ENCODE measurements at regions not wholly inside any gene's neighbourhood (a gene's known extent, or its start where the extent isn't known, plus 50 kb on each side); places are given as distances from the start of the nearest gene placed in this dataset.
A peak's percentile ranks its signal among the peaks of the same experiment; 100 is the strongest.
"Not testable (repeated sequence)": the region's sequence is repeated elsewhere in the genome, so short reads cannot be mapped to it uniquely, and the experiment has no call there.

DNA sequence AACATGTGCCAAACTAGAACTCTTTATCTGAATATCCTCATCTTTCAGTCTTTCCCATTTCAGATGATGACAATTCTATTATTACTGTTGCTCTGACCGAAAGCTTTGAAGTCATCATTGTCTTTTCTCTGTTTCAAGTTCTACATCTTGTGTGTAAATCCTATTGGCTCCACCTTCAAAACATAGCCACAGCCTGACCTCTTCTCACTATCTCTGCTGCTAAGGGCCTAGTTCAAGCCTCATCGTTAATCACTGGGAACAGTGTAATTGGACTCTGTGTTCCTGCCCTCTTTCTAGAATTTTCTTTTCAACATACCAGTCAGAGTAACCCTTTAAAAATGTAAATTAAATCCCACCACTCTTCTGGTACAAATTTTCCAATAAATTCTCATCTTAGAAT is 105.1 kb downstream of the OXSM start:
- DNase-seq: no peak

GRCh38 chr3:25895443-25895842 is 105.6 kb downstream of the OXSM start:
- DNase-seq: no peak

GRCh38 chr3:25897019-25897418 is 107.1 kb downstream of the OXSM start:
- DNase-seq: no peak

GRCh38 chr3:25899352-25900101 is 109.6 kb downstream of the OXSM start:
- DNase-seq: no peak

GRCh38 chr3:25900161-25900560 is 110.3 kb downstream of the OXSM start:
- DNase-seq: no peak

DNA sequence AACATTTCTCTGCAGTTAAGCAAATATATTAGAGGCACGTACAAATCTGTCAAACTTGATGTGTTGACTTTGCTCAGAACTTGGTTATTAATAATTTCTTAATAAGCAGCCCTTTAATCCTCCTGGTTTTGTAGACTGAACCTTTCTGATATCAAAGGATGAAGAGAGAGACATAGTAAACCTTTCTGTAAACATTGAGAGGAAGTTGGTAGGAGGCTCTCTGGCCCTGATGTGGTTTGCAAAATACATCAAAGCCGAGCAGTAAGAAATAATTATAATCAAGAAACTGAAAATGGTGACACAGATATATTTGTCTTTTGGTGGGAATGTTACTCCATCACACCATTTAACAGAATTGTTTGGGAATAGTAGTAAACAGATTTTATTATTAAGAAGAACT is 111.9 kb downstream of the OXSM start:
- DNase-seq: no peak

DNA sequence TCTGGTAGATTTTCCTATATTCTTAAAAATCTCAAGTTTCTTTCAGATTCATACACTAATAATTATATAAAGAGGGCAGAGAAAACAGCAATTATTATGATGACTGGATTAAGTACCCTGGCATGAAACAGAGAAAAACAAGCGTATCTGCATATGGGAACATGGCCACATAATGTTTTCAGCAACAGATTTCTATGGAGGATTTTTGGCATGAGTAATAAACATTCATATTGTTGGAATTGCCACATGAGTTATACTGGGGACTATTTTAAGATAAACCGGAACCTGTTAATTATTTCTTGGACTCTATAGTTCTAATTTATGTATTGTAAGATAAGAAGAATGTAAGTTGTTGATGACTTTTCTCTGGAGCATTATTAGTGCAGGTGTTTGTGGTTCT is 112.7 kb downstream of the OXSM start:
- DNase-seq: no peak

- peak in 3 of 58 donors; percentile 0 to 16 (median 4) for DNase-seq
These were observed 113.7 kb downstream of the OXSM start for GRCh38 chr3:25903371-25904129.

GRCh38 chr3:25904206-25904605 is 114.3 kb downstream of the OXSM start:
- DNase-seq: peak in 8 of 58 donors; percentile 1 to 27 (median 12)

DNA sequence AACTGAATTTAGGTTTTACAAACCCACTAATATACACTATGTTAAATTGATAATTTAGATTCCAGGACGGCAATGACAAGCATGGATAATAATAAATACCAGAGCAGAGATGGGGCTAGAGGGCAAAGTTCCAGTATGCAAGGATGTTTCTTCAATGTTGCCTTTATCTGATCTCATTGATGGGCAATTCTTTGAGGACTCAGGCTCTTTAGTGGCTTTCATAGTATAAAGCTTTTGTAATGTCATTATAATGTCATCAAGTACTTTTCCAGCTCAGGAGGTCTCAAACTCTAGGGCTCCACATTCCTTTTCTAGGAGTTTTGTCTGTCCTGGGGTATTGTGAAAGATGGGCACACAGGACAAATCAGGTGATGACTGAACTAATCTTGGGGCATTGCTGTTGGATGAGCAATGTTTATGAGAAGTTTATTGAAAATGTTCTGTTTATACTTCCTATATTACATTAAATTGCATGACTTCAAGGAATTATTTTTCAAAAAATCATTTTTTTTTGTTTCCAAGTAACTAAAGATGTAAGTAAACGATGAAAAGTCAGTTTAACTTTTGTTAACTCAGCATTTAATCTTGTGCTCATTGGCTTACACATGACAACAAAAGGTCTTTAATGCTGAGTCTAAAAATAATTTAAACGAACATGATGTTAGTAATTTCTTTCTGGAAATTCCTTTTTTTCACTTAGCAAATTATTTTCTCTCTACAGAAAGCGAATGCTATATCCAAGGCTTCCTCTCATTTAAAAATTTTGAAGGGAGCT is 116.4 kb downstream of the OXSM start:
- no peak for DNase-seq

GRCh38 chr3:25907081-25907480 is 117.2 kb downstream of the OXSM start:
- DNase-seq: peak in 15 of 58 donors; percentile 4 to 55 (median 15)

DNA sequence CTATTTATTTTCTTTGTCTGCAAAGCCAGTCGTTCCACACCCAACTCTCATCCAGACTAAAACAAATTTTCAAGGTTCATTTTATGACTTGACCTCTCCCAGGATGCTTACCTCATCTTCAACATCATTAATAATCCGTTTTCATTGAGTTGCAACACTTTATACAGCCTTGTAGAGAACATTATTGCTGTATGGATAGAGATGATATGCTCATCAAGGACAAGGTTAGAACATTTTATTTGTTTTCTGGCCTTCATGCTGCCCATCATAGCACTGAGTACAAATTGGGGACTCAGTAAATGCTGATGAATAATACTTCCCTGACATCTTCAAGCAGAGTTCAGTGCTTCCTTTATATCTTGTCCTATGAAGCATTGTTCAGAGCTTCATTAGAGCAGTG is 120.2 kb downstream of the OXSM start:
- DNase-seq: no peak

DNA sequence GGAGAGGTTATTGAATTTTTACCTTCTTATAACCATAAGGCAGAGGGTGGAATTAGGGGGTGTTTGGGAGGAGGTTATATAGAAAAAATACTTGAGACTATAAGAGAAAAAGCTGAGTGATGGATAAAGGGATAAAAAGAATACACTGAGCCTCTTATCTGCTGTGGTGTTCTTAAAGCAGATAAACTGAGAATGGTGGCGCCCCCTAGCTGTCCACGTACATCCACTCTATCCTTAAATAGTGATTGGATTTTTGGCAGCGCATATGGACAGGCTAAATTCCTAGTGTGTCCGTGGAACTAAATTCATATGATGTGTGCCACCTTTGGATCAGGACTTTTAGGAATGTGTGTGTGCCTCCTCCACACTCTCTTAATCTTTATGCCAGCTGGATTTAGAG is 121.1 kb downstream of the OXSM start:
- peak in 6 of 58 donors; percentile 1 to 24 (median 8) for DNase-seq

GRCh38 chr3:25911525-25912295 is 121.8 kb downstream of the OXSM start:
- DNase-seq: no peak

GRCh38 chr3:25913179-25913578 is 123.3 kb downstream of the OXSM start:
- DNase-seq: no peak

GRCh38 chr3:25915673-25916072 is 125.8 kb downstream of the OXSM start:
- no peak for DNase-seq

GRCh38 chr3:25916321-25916720 is 126.4 kb downstream of the OXSM start:
- no peak for DNase-seq

GRCh38 chr3:25931967-25932366 is 142.1 kb downstream of the OXSM start:
- not testable (repeated sequence) for DNase-seq

DNA sequence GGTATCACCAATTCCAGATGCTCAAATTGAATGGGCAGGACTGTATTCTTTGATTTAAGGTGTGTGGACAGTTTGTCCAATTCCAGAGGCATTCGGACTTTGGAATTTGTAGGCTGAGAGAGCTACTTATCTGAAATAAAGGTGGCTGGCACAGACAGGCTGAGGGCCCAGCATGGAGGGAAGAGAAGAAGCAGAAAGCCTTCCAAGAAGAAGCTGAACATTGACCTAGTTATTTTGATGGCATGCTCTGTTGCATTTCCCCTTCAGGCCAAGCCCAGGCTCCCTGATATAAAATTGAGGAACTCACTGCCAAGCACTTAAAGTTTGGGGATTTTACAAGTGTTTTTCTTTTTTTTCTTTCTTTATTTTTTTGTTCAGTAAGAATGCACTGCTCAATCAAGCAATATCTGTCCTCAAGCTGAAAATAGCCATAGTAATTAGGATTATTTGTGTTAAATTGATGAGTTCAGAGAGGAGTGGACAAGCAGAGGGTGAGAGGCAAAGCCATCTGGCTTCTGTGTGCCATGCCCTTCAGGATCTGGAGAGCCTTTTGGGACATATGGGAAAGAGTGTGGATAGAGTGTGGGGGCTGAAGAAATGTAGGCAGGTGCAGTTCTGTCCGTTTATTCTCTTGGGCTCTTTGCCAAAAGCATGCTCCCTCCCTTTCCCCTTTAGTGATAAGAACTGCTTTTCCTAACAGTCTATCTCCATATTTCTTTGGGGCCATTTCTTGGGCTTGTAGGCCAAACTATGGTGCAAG is 148.9 kb downstream of the OXSM start:
- DNase-seq: no peak

GRCh38 chr3:25940935-25941334 is 151.0 kb downstream of the OXSM start:
- DNase-seq: no peak

Measured in anterior cingulate cortex (tissue), 58 donors.